Calu3 (cell line): ENCODE measurements at regions not wholly inside any gene's neighbourhood (a gene's known extent, or its start where the extent isn't known, plus 50 kb on each side); places are given as distances from the start of the nearest gene placed in this dataset.

Experiments
- BruUV-seq: library from RNA; stranded (reverse); fragments of 400-500 nt; replicated peaks from 2 replicates; lab custom pipeline; 2021; lab: Mats Ljungman, UMichigan
- CTCF ChIA-PET: fragments of 300-600 bp; sonication (Branson Sonifier 250); formaldehyde crosslinking; loops from one replicate; lab custom pipeline; 2022; ENCODE audit warnings: antibody characterized with exemption; lab: Charles Lee
- DNase-seq: peaks from one replicate; pipeline ENCODE4 v3.0.0; 2022
- H3K27ac Mint-ChIP-seq: one replicate; pipeline ENCODE4 v1.8.0; 2022; ENCODE audit warnings: mixed read lengths; ENCODE audit not compliant: unreplicated experiment
- H3K27me3 Mint-ChIP-seq: one replicate; pipeline ENCODE4 v1.8.0; 2022; ENCODE audit warnings: mixed read lengths; ENCODE audit not compliant: unreplicated experiment
- H3K36me3 Mint-ChIP-seq: one replicate; pipeline ENCODE4 v1.8.0; 2022; ENCODE audit warnings: mild to moderate bottlenecking, moderate library complexity, mixed read lengths; ENCODE audit not compliant: insufficient read depth, unreplicated experiment
- H3K4me1 Mint-ChIP-seq: one replicate; pipeline ENCODE4 v1.8.0; 2022; ENCODE audit warnings: mild to moderate bottlenecking, low read depth, mixed read lengths; ENCODE audit not compliant: unreplicated experiment
- H3K4me3 Mint-ChIP-seq: one replicate; pipeline ENCODE4 v1.8.0; 2022; ENCODE audit warnings: mild to moderate bottlenecking, low read depth, moderate library complexity, mixed read lengths; ENCODE audit not compliant: unreplicated experiment
- H3K9me3 Mint-ChIP-seq: one replicate; pipeline ENCODE4 v1.8.0; 2022; ENCODE audit warnings: low read depth, mixed read lengths; ENCODE audit not compliant: unreplicated experiment
- CTCF ChIP-seq: fragments of 200-600 bp; IDR thresholded peaks from one replicate; pipeline ENCODE4 v1.8.0; 2022; ENCODE audit warnings: antibody characterized with exemption; ENCODE audit not compliant: unreplicated experiment
- intact Hi-C: fragments of 100-400 bp; cut with micrococcal nuclease; formaldehyde crosslinking; loops from one replicate; pipeline ENCODE4 v1.10.0; 2022; ENCODE audit not compliant: unreplicated experiment

- H3K36me3 Mint-ChIP-seq = peaks cover 26% of the 10 kb centered on the region
- peak overlapping the region; percentile 2 for H3K4me3 Mint-ChIP-seq
- CTCF ChIA-PET = interaction anchor here (1.2 to 1.5 kb wide), 2 partner anchors 9 to 74 kb away, joined by 3 to 5 read pairs; no protein-coding TSS in a partner anchor
- H3K4me1 Mint-ChIP-seq = peaks cover 50% of the 10 kb centered on the region
- no peak for DNase-seq
- no peaks in the 10 kb centered on the region for H3K27me3 Mint-ChIP-seq
- intact Hi-C loops = no loop called here
- no peaks in the 10 kb centered on the region for H3K9me3 Mint-ChIP-seq
- TF ChIP-seq CTCF = no peak
- H3K27ac Mint-ChIP-seq = peak overlapping the region; percentile 91
- BruUV-seq = no TSS peak
Observed at GRCh38 chr12:18151036-18151435, 61.0 kb upstream of the RERGL start.

GRCh38 chr12:18148961-18149360, 59.0 kb upstream of the RERGL start:
- no TSS peak for BruUV-seq
- intact Hi-C loops = loop anchor here (2.0 to 5.0 kb wide), 2 partner anchors 94 to 168 kb away; no protein-coding TSS in a partner anchor
- peak; percentile 58 for DNase-seq
- Mint-ChIP-seq H3K4me3 (peak overlapping the region; percentile 41), H3K27me3 (no peaks in the 10 kb centered on the region), H3K9me3 (no peaks in the 10 kb centered on the region), H3K36me3 (peaks cover 30% of the 10 kb centered on the region), H3K27ac (peak overlapping the region; percentile 91), H3K4me1 (peaks cover 57% of the 10 kb centered on the region)
- CTCF ChIA-PET = interaction anchor here (0.6 to 1.6 kb wide), 7 partner anchors 76 to 1977 kb away, joined by 3 to 6 read pairs (median 3); partner anchors contain the start of gene PIK3C2G
- TF ChIP-seq CTCF = no peak

GRCh38 chr12:18146363-18146762, 56.4 kb upstream of the RERGL start:
- no peak for DNase-seq
- intact Hi-C loops = loop anchor here (5.0 kb wide), 1 partner anchor 171 kb away; no protein-coding TSS in a partner anchor
- no TSS peak for BruUV-seq
- H3K36me3 Mint-ChIP-seq = peaks cover 35% of the 10 kb centered on the region
- CTCF ChIA-PET = interaction anchor here (0.6 to 1.2 kb wide), 2 partner anchors 78 to 107 kb away, joined by 3 read pairs; no protein-coding TSS in a partner anchor
- H3K9me3 Mint-ChIP-seq = no peaks in the 10 kb centered on the region
- no peaks in the 10 kb centered on the region for H3K27me3 Mint-ChIP-seq
- peak overlapping the region; percentile 50 for H3K4me3 Mint-ChIP-seq
- peaks cover 41% of the 10 kb centered on the region for H3K4me1 Mint-ChIP-seq
- peak overlapping the region; percentile 91 for H3K27ac Mint-ChIP-seq
- TF ChIP-seq CTCF = no peak

GRCh38 chr12:18145924-18146323, 55.9 kb upstream of the RERGL start:
- no peak for TF ChIP-seq CTCF
- peak overlapping the region; percentile 91 for H3K27ac Mint-ChIP-seq
- CTCF ChIA-PET = interaction anchor here (1.2 kb wide), 1 partner anchor 79 kb away, joined by 3 read pairs; no protein-coding TSS in a partner anchor
- H3K4me3 Mint-ChIP-seq = peak overlapping the region; percentile 50
- H3K4me1 Mint-ChIP-seq = peaks cover 41% of the 10 kb centered on the region
- peaks cover 38% of the 10 kb centered on the region for H3K36me3 Mint-ChIP-seq
- no peaks in the 10 kb centered on the region for H3K27me3 Mint-ChIP-seq
- intact Hi-C loops = loop anchor here (5.0 kb wide), 1 partner anchor 171 kb away; no protein-coding TSS in a partner anchor
- BruUV-seq = no TSS peak
- H3K9me3 Mint-ChIP-seq = no peaks in the 10 kb centered on the region
- DNase-seq = no peak
